PFSK-1 (cell line): ENCODE measurements at regions not wholly inside any gene's neighbourhood (a gene's known extent, or its start where the extent isn't known, plus 50 kb on each side); places are given as distances from the start of the nearest gene placed in this dataset.

Source experiments
- FOXP2 ChIP-seq: optimal IDR thresholded peaks from 2 replicates; pipeline ENCODE3; 2011; ENCODE audit warnings: borderline replicate concordance, control low read depth, inconsistent platforms; ENCODE audit not compliant: insufficient read depth; ENCODE audit errors: extremely low read length, extremely low read depth
- POLR2AphosphoS5 ChIP-seq: IDR thresholded peaks from 2 replicates; pipeline ENCODE4 v1.6.1; 2012; ENCODE audit warnings: low read depth, mild to moderate bottlenecking, control low read depth, low read length, moderate library complexity
- SIN3A ChIP-seq: IDR thresholded peaks from 2 replicates; pipeline ENCODE4 v1.6.1; 2012; ENCODE audit warnings: mild to moderate bottlenecking, low read length, moderate library complexity, borderline replicate concordance; ENCODE audit not compliant: insufficient read depth
- TAF1 ChIP-seq: IDR thresholded peaks from 2 replicates; pipeline ENCODE4 v1.6.1; 2012; ENCODE audit warnings: low read length, control low read depth, borderline replicate concordance; ENCODE audit not compliant: insufficient read depth
- TF ChIP-seq, protein P1 (sequence below), 2 experiments: IDR thresholded peaks; 2 replicates each; pipeline versions ENCODE4 v1.6.1 to v1.8.0; 2011 to 2012; ENCODE audit warnings: low read depth in 2 of 2, low read length in 2 of 2, control low read depth in 1 of 2, inconsistent platforms in 1 of 2, mild to moderate bottlenecking in 1 of 2, moderate library complexity in 1 of 2; ENCODE audit not compliant: insufficient read depth in 1 of 2

DNA sequence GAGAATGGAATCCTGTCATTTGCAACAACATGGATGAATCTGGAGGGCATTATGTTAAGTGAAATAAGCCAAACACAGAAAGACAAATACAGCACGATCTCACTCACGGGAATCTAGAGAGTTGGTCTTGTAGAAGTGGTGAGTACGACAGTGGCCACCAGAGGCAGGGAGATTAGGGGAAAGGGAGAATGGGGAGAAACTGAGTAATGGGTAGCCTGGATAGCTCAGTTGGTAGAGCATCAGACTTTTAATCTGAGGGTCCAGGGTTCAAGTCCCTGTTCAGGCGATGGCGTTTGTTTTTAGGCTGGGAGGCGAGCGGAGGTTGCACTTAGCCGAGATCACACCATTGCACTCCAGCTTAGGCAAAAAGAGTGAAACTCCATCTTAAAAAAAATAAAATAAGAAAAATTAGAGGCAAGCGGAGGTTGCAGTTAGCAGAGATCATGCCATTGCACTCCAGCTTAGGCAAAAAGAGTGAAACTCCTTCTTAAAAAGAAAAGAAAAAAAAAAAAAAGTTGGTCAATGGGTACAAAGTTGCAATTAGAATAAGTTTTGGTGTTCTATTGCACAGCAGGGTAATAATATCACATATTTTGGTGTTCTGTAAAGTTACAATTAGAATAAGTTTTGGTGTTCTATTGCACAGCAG lies 95.7 kb upstream of the UBASH3B start:
- TF ChIP-seq TAF1: no peak
- TF ChIP-seq FOXP2: no peak
- TF ChIP-seq POLR2AphosphoS5: no peak
- TF ChIP-seq, protein P1, sequence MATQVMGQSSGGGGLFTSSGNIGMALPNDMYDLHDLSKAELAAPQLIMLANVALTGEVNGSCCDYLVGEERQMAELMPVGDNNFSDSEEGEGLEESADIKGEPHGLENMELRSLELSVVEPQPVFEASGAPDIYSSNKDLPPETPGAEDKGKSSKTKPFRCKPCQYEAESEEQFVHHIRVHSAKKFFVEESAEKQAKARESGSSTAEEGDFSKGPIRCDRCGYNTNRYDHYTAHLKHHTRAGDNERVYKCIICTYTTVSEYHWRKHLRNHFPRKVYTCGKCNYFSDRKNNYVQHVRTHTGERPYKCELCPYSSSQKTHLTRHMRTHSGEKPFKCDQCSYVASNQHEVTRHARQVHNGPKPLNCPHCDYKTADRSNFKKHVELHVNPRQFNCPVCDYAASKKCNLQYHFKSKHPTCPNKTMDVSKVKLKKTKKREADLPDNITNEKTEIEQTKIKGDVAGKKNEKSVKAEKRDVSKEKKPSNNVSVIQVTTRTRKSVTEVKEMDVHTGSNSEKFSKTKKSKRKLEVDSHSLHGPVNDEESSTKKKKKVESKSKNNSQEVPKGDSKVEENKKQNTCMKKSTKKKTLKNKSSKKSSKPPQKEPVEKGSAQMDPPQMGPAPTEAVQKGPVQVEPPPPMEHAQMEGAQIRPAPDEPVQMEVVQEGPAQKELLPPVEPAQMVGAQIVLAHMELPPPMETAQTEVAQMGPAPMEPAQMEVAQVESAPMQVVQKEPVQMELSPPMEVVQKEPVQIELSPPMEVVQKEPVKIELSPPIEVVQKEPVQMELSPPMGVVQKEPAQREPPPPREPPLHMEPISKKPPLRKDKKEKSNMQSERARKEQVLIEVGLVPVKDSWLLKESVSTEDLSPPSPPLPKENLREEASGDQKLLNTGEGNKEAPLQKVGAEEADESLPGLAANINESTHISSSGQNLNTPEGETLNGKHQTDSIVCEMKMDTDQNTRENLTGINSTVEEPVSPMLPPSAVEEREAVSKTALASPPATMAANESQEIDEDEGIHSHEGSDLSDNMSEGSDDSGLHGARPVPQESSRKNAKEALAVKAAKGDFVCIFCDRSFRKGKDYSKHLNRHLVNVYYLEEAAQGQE (IDR thresholded peaks at IDR 0.05; ENCODE audit: insufficient read depth in 1 of 2, low read depth in 2 of 2, low read length in 2 of 2): no peak

DNA sequence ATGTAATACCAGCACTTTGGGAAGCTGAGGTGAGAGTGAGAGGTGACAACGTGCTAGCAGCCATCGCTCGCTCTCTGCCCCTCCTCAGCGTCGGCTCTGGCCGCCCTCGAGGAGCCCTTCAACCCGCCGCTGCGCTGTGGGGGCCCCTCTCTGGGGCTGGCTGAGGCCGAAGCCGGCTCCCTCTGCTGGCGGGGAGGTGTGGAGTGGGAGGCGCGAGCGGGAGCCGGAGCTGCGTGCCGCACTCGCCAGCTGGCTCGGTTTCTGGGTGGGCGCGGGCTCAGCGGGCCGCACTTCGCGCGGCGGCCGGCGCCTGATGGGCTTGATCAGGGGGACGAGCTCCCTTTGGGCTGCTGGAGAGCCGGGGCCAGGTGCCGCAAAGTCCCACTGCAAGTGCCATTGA lies 98.9 kb upstream of the UBASH3B start:
- TF ChIP-seq FOXP2 (no peak), POLR2AphosphoS5 (no peak), TAF1 (no peak), SIN3A (no peak)
- TF ChIP-seq, protein P1 (IDR thresholded peaks at IDR 0.05; ENCODE audit: insufficient read depth in 1 of 2, low read depth in 2 of 2, low read length in 2 of 2): no peak

DNA sequence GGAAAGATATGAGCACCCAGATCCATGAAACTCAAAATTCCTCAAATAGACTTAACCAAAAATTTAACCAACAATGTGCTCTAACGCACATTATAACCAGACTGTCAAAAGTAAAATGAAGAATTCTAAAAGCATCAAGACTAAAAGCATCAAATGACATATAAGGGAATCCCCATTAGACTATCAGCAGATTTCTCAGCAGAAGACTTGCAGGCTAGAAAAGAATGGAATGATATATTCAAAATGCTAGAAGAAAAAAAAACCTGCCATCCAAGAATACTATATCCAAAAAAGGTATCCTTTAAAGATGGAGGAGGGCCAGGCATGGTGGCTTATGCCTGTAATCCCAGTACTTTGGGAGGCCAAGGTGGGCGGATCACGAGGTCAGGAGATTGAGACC lies 117.5 kb upstream of the UBASH3B start:
- TF ChIP-seq, protein P1 (IDR thresholded peaks at IDR 0.05; ENCODE audit: insufficient read depth in 1 of 2, low read depth in 2 of 2, low read length in 2 of 2): no peak
- no peak for TF ChIP-seq SIN3A
- TF ChIP-seq POLR2AphosphoS5: no peak
- TF ChIP-seq TAF1: no peak
- TF ChIP-seq FOXP2: no peak

DNA sequence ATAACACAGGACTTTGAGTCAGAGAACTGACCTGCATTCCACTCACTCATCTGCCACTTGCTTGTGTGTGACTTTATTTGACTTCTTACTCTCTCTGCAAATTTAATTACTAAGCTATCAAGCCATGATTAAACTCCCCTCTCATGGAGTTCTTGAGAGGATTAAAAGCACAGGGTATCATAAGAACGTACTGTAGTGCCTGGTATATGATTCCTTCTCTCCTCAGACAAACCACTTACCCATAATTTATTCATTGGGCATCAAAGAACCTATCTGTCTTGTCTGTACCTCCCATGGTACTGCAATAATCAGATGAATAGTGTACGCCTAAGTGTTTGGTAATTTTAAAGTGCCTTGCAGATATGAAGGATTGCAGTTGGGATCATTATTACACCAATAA lies 130.6 kb upstream of the UBASH3B start:
- TF ChIP-seq, protein P1 (IDR thresholded peaks at IDR 0.05; ENCODE audit: insufficient read depth in 1 of 2, low read depth in 2 of 2, low read length in 2 of 2): no peak
- TF ChIP-seq FOXP2: no peak
